IMR-90 (cell line): ENCODE measurements at regions not wholly inside any gene's neighbourhood (a gene's known extent, or its start where the extent isn't known, plus 50 kb on each side); places are given as distances from the start of the nearest gene placed in this dataset.

ENCODE experiments used
- ATAC-seq: fragments of 200-7000 bp; cut with Tn5 transposase; 2 replicates; pipeline ENCODE4 v1.9.1; 2020; ENCODE audit warnings: low read depth, mild to moderate bottlenecking, moderate library complexity
- BruUV-seq: library from RNA; stranded (reverse); fragments of 400-500 nt; replicated peaks from 2 replicates; lab custom pipeline; 2021; lab: Mats Ljungman, UMichigan
- CTCF ChIA-PET: fragments of 300-600 bp; formaldehyde crosslinking; extraction: SDS; loops from one replicate; lab custom pipeline; 2021; ENCODE audit warnings: antibody characterized with exemption; lab: Yijun Ruan, JAX
- POLR2A ChIA-PET: fragments of 300-600 bp; sonication (Branson Sonifier 250); formaldehyde crosslinking; loops from one replicate; lab custom pipeline; 2022; ENCODE audit warnings: antibody characterized with exemption; ENCODE audit not compliant: unreplicated experiment; lab: Charles Lee
- DNase-seq: peaks from one replicate; pipeline ENCODE4 v3.0.0; 2013
- H2AFZ ChIP-seq: replicated peaks from 2 replicates; pipeline ENCODE3; 2013; ENCODE audit warnings: low read length, mild to moderate bottlenecking; ENCODE audit not compliant: poor library complexity
- H2AK5ac ChIP-seq: 2 replicates; pipeline ENCODE4 v1.6.1; 2013; ENCODE audit warnings: low read depth, low read length, inconsistent platforms
- H2AK9ac ChIP-seq: replicated peaks from 2 replicates; pipeline ENCODE3; 2013; ENCODE audit warnings: mild to moderate bottlenecking, low read depth, low read length, moderate library complexity; ENCODE audit not compliant: poor library complexity
- H2BK120ac ChIP-seq: 2 replicates; pipeline ENCODE4 v1.6.1; 2013; ENCODE audit warnings: low read depth, low read length, inconsistent platforms
- H2BK15ac ChIP-seq: 3 replicates; pipeline ENCODE4 v1.6.1; 2013; ENCODE audit warnings: low read depth, low read length, inconsistent platforms
- H2BK20ac ChIP-seq: 2 replicates; pipeline ENCODE4 v1.6.1; 2013; ENCODE audit warnings: low read depth, mild to moderate bottlenecking, inconsistent platforms, low read length, moderate library complexity
- H2BK5ac ChIP-seq: 2 replicates; pipeline ENCODE4 v1.6.1; 2013; ENCODE audit warnings: mild to moderate bottlenecking, low read depth, low read length, inconsistent platforms; ENCODE audit not compliant: poor library complexity, severe bottlenecking
- H3K14ac ChIP-seq: replicated peaks from 2 replicates; pipeline ENCODE4 v1.6.1; 2013; ENCODE audit warnings: low read depth, low read length, inconsistent platforms
- H3K18ac ChIP-seq: 2 replicates; pipeline ENCODE4 v1.6.1; 2013; ENCODE audit warnings: low read depth, low read length, control low read depth
- H3K23ac ChIP-seq: 2 replicates; pipeline ENCODE4 v1.6.1; 2013; ENCODE audit warnings: low read depth, low read length, inconsistent platforms
- H3K27ac ChIP-seq: 2 replicates; pipeline ENCODE4 v1.5.1; 2013; ENCODE audit warnings: mild to moderate bottlenecking, control low read depth, low read length; ENCODE audit not compliant: insufficient read depth
- H3K27me3 ChIP-seq: 2 replicates; pipeline ENCODE4 v1.6.1; 2013; ENCODE audit warnings: low read length; ENCODE audit not compliant: control insufficient read depth, insufficient read depth
- H3K36me3 ChIP-seq: 2 replicates; pipeline ENCODE4 v1.6.1; 2013; ENCODE audit warnings: low read length, mixed read lengths; ENCODE audit not compliant: control insufficient read depth, insufficient read depth
- H3K4ac ChIP-seq: 2 replicates; pipeline ENCODE4 v1.6.1; 2013; ENCODE audit warnings: low read depth, low read length, inconsistent platforms
- H3K4me1 ChIP-seq: 2 replicates; pipeline ENCODE4 v1.6.1; 2013; ENCODE audit warnings: low read length, mixed read lengths; ENCODE audit not compliant: control insufficient read depth, insufficient read depth
- H3K4me2 ChIP-seq: 2 replicates; pipeline ENCODE4 v1.6.1; 2013; ENCODE audit warnings: low read depth, mild to moderate bottlenecking, control low read depth, low read length, moderate library complexity
- H3K4me3 ChIP-seq: 2 replicates; pipeline ENCODE4 v1.5.1; 2013; ENCODE audit warnings: low read depth, mild to moderate bottlenecking, control low read depth, low read length, moderate library complexity; ENCODE audit not compliant: insufficient read depth
- H3K56ac ChIP-seq: 2 replicates; pipeline ENCODE4 v1.6.1; 2013; ENCODE audit warnings: low read length, inconsistent platforms; ENCODE audit not compliant: insufficient read depth; ENCODE audit errors: extremely low read depth
- H3K79me1 ChIP-seq, 2 experiments: 2 replicates each; pipeline ENCODE4 v1.6.1; 2013; ENCODE audit warnings: low read length in 2 of 2, inconsistent platforms in 1 of 2, low read depth in 1 of 2
- H3K9ac ChIP-seq: 2 replicates; pipeline ENCODE4 v1.6.1; 2013; ENCODE audit warnings: low read depth, low read length, control low read depth
- H3K9me1 ChIP-seq: 2 replicates; pipeline ENCODE4 v1.6.1; 2013; ENCODE audit warnings: low read length, inconsistent platforms; ENCODE audit not compliant: insufficient read depth
- H3K9me3 ChIP-seq: 2 replicates; pipeline ENCODE4 v1.6.1; 2013; ENCODE audit warnings: low read length; ENCODE audit not compliant: control insufficient read depth, insufficient read depth
- H4K20me1 ChIP-seq: 2 replicates; pipeline ENCODE4 v1.6.1; 2013; ENCODE audit warnings: low read length, inconsistent platforms; ENCODE audit not compliant: insufficient read depth
- H4K5ac ChIP-seq: 2 replicates; pipeline ENCODE4 v1.6.1; 2013; ENCODE audit warnings: mild to moderate bottlenecking, low read depth, low read length, control low read depth
- H4K8ac ChIP-seq, 2 experiments: 2 replicates each; pipeline ENCODE4 v1.6.1; 2013; ENCODE audit warnings: low read depth in 2 of 2, low read length in 2 of 2, control low read depth in 1 of 2, inconsistent platforms in 1 of 2
- H4K91ac ChIP-seq: 2 replicates; pipeline ENCODE4 v1.6.1; 2013; ENCODE audit warnings: low read depth, low read length, inconsistent platforms; ENCODE audit not compliant: insufficient read depth
- FOS ChIP-seq: fragments of 150-350 bp; IDR thresholded peaks from 2 replicates; pipeline ENCODE4 v1.6.1; 2016; ENCODE audit warnings: low read depth, low read length
- dilution Hi-C: fragments of 300-500 bp; cut with HindIII; formaldehyde crosslinking; loops from one replicate; pipeline ENCODE4 v1.14.3; 2018; ENCODE audit warnings: low sequenced_read_pairs; ENCODE audit not compliant: unreplicated experiment
- in situ Hi-C: fragments of 300-500 bp; cut with MboI; formaldehyde crosslinking; loops from 3 replicates; pipeline ENCODE4 v1.14.3; 2019; ENCODE audit warnings: low sequenced_read_pairs, inconsistent platforms, mixed read lengths
- intact Hi-C: fragments of 100-400 bp; cut with micrococcal nuclease; formaldehyde crosslinking; loops from 2 replicates; pipeline ENCODE4 v1.10.0; 2022

DNA sequence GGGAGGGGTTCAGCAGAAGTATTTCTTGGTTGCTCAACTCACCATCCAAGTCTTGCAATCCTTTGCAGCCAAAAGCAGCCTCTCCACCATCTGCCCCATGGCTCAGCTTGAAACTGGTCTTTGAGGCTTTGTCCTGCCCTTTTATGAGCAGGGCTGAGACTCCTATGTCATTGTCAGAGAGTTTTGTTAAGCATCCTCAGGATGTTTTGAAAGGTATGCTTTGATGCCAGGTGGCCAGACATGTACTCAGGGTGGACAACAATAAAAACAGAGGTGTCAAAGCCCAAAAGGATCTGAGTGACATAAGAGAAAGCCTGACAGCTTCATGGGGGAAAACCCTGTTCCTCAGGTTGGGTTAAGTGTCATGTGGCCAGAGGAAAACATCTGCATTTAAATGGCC lies 310.5 kb downstream of the PRDM2 start:
- Histone ChIP-seq H4K91ac (no peak overlapping the region), H2AFZ (no peak overlapping the region), H3K56ac (no peak overlapping the region), H4K8ac (no peak overlapping the region), H2BK20ac (no peak overlapping the region), H3K18ac (no peak overlapping the region), H2BK120ac (no peak overlapping the region), H3K9me3 (peaks cover 13% of the 10 kb centered on the region), H2BK5ac (no peak overlapping the region), H3K36me3 (no peaks in the 10 kb centered on the region), H3K9me1 (no peaks in the 10 kb centered on the region), H3K4ac (no peak overlapping the region), H3K27ac (no peak overlapping the region), H2AK5ac (no peak overlapping the region), H3K4me3 (no peak overlapping the region), H4K5ac (no peak overlapping the region), H2AK9ac (no peak overlapping the region), H4K20me1 (no peaks in the 10 kb centered on the region), H3K79me1 (no peaks in the 10 kb centered on the region), H2BK15ac (no peak overlapping the region), H3K14ac (no peak overlapping the region), H3K27me3 (no peaks in the 10 kb centered on the region), H3K23ac (no peak overlapping the region), H3K9ac (no peak overlapping the region), H3K4me2 (no peak overlapping the region), H3K4me1 (no peaks in the 10 kb centered on the region)
- no TSS peak for BruUV-seq
- no peak for TF ChIP-seq FOS
- DNase-seq (no peak), ATAC-seq (no peak)
- intact Hi-C loops, result no loop called here
- POLR2A ChIA-PET, result no interaction called here
- in situ Hi-C loops, result no loop called here
- CTCF ChIA-PET, result no interaction called here
- dilution Hi-C loops, result no loop called here
